Stimulated activated CD4-positive, alpha-beta T cell treated with anti-CD3 and anti-CD28 coated beads, Interleukin-15, amount 100 ng/mL, for 1 hour (primary cell): ENCODE measurements at regions not wholly inside any gene's neighbourhood (a gene's known extent, or its start where the extent isn't known, plus 50 kb on each side); places are given as distances from the start of the nearest gene placed in this dataset.

ENCODE experiments used
- DNase-seq, 2 donors: peaks; one replicate each; pipeline ENCODE4 v3.0.0-alpha.2; 2020; ENCODE audit warnings: low read depth in 1 of 2, low spot score in 1 of 2

- DNase-seq: no peak
These were observed 168.1 kb downstream of the ZBTB18 start for GRCh38 chr1:244219149-244219548.

- DNase-seq: no peak
These were observed 168.7 kb downstream of the ZBTB18 start for GRCh38 chr1:244219802-244220201.

- no peak for DNase-seq
These were observed 169.3 kb downstream of the ZBTB18 start for GRCh38 chr1:244220410-244220809.

GRCh38 chr1:244221991-244222390, 170.9 kb downstream of the ZBTB18 start:
- no peak for DNase-seq

- DNase-seq: no peak
These were observed 173.7 kb downstream of the ZBTB18 start for GRCh38 chr1:244224487-244225430.

GRCh38 chr1:244226435-244226834, 175.4 kb downstream of the ZBTB18 start:
- DNase-seq: no peak

GRCh38 chr1:244230470-244230869, 179.4 kb downstream of the ZBTB18 start:
- DNase-seq: no peak

GRCh38 chr1:244231193-244231571, 180.1 kb downstream of the ZBTB18 start:
- DNase-seq: no peak

GRCh38 chr1:244231572-244232315, 180.7 kb downstream of the ZBTB18 start:
- DNase-seq: no peak

- no peak for DNase-seq
These were observed 183.0 kb downstream of the ZBTB18 start for GRCh38 chr1:244234009-244234643.

- no peak for DNase-seq
These were observed 184.1 kb downstream of the ZBTB18 start for GRCh38 chr1:244235157-244235556.

- no peak for DNase-seq
These were observed 185.0 kb downstream of the ZBTB18 start for GRCh38 chr1:244236101-244236500.

GRCh38 chr1:244236721-244237120, 185.6 kb downstream of the ZBTB18 start:
- DNase-seq: no peak

GRCh38 chr1:244237445-244237844, 186.4 kb downstream of the ZBTB18 start:
- DNase-seq: no peak

- no peak for DNase-seq
These were observed 188.2 kb downstream of the ZBTB18 start for GRCh38 chr1:244239261-244239770.

GRCh38 chr1:244241438-244241837, 190.4 kb downstream of the ZBTB18 start:
- no peak for DNase-seq

- no peak for DNase-seq
These were observed 191.4 kb downstream of the ZBTB18 start for GRCh38 chr1:244242446-244242845.

- DNase-seq: no peak
These were observed 195.3 kb downstream of the ZBTB18 start for GRCh38 chr1:244246334-244246733.

- no peak for DNase-seq
These were observed 197.3 kb downstream of the ZBTB18 start for GRCh38 chr1:244248426-244248825.

GRCh38 chr1:244252211-244252610, 199.5 kb downstream of the ADSS2 start:
- DNase-seq: no peak

GRCh38 chr1:244254467-244254866, 197.2 kb downstream of the ADSS2 start:
- DNase-seq: no peak
